ENCODE measurements at regions not wholly inside any gene's neighbourhood (a gene's known extent, or its start where the extent isn't known, plus 50 kb on each side); places are given as distances from the start of the nearest gene placed in this dataset.

DNA sequence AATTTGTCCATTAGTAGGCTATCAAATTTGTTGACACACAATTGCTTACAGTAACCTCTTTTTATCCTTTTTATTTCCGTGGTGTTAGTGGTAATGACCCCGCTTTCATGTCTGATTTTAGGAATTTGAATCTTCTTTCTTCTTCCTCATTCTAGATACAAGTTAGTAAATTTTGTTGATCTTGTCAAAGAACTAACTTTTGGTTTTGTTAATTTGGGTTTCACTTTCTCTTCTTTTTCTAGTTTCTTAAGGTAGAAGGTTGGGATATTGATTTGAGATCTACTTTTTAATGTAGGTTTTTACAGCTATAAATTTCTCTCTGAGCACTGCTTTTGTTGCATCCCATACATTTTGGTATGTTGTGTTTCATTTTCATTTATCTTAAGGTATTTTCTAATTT, 53.3 kb upstream of the SLC7A1 start:
- Mint-ChIP-seq H3K27me3 (ENCODE audit: low read depth) (no peaks in the 10 kb centered on the region; the same call in 1 of the 2 replicates), H3K36me3 (ENCODE audit: insufficient read depth in 1 of 3, low read depth in 3 of 3) (no peaks in the 10 kb centered on the region), H3K27ac (no peak overlapping the region), H3K4me3 (no peak overlapping the region), H3K9me3 (peaks cover under 1% of the 10 kb centered on the region in 2 experiments; a peak in 3 of 5 replicates), H3K4me1 (no peaks in the 10 kb centered on the region)
- Histone ChIP-seq H2BK120ac (ENCODE audit: low read depth, low read length, poor library complexity, severe bottlenecking) (no peak overlapping the region), H3K23ac (ENCODE audit: insufficient read length, low read depth, low read length) (no peak overlapping the region), H3T11ph (ENCODE audit: low read length) (no peak overlapping the region), H2BK15ac (ENCODE audit: low read depth, low read length) (no peak overlapping the region), H4K8ac (replicated peaks; ENCODE audit: insufficient read length, low read depth, low read length) (no peak overlapping the region), H3K9ac (ENCODE audit: extremely low read depth, insufficient read length, low read length) (no peak overlapping the region), H2AFZ (ENCODE audit: low read length) (no peak overlapping the region), H3K27me3 (ENCODE audit: insufficient read depth, low read length) (no peaks in the 10 kb centered on the region), H4K5ac (ENCODE audit: insufficient read length, low read depth, low read length) (no peak overlapping the region), H2BK20ac (ENCODE audit: low read depth, low read length, poor library complexity, severe bottlenecking) (no peak overlapping the region), H2BK5ac (ENCODE audit: insufficient read length, low read length) (no peak overlapping the region), H3K56ac (ENCODE audit: insufficient read length, low read depth, low read length) (no peak overlapping the region), H3K79me2 (ENCODE audit: insufficient read depth, low read length) (no peaks in the 10 kb centered on the region), H4K91ac (ENCODE audit: insufficient read length, low read depth, low read length) (no peak overlapping the region), H4K20me1 (ENCODE audit: control insufficient read depth, insufficient read depth, insufficient read length) (no peaks in the 10 kb centered on the region), H3K14ac (ENCODE audit: insufficient read depth, low read length) (no peak overlapping the region), H3K9me3 (ENCODE audit: control insufficient read depth, low read depth, low read length) (no peaks in the 10 kb centered on the region), H3K18ac (ENCODE audit: insufficient read length, low read depth, low read length) (no peak overlapping the region), H3K27ac (ENCODE audit: insufficient read length, low read depth, low read length) (no peak overlapping the region), H3K4me1 (ENCODE audit: insufficient read depth, low read length) (no peaks in the 10 kb centered on the region), H2BK12ac (ENCODE audit: insufficient read length, low read depth, low read length) (no peak overlapping the region), H3K4me2 (ENCODE audit: insufficient read depth, insufficient read length, low read length) (no peak overlapping the region), H3K23me2 (ENCODE audit: insufficient read length, low read depth, low read length, poor library complexity, severe bottlenecking) (no peaks in the 10 kb centered on the region), H3K4ac (ENCODE audit: low read depth, low read length) (no peak overlapping the region), H3K79me1 (ENCODE audit: insufficient read depth, low read depth, low read length, poor library complexity, severe bottlenecking) (no peaks in the 10 kb centered on the region), H2AK5ac (ENCODE audit: insufficient read length, low read length) (no peak overlapping the region)
- no CpG with 5 or more reads among the region's 2 CpGs for WGBS (ENCODE audit: extremely low coverage, insufficient read length, low lambda C conversion rate)
- TF ChIP-seq, protein P1, sequence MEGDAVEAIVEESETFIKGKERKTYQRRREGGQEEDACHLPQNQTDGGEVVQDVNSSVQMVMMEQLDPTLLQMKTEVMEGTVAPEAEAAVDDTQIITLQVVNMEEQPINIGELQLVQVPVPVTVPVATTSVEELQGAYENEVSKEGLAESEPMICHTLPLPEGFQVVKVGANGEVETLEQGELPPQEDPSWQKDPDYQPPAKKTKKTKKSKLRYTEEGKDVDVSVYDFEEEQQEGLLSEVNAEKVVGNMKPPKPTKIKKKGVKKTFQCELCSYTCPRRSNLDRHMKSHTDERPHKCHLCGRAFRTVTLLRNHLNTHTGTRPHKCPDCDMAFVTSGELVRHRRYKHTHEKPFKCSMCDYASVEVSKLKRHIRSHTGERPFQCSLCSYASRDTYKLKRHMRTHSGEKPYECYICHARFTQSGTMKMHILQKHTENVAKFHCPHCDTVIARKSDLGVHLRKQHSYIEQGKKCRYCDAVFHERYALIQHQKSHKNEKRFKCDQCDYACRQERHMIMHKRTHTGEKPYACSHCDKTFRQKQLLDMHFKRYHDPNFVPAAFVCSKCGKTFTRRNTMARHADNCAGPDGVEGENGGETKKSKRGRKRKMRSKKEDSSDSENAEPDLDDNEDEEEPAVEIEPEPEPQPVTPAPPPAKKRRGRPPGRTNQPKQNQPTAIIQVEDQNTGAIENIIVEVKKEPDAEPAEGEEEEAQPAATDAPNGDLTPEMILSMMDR (conservative IDR thresholded peaks at IDR 0.05) = no peak
- DNase-seq = no peak

Measured in H9 (cell line).